PC-9 (cell line): ENCODE measurements at regions not wholly inside any gene's neighbourhood (a gene's known extent, or its start where the extent isn't known, plus 50 kb on each side); places are given as distances from the start of the nearest gene placed in this dataset.

Experiments used
- BruUV-seq: library from RNA; stranded (reverse); fragments of 400-500 nt; replicated peaks from 2 replicates; lab custom pipeline; 2021; lab: Mats Ljungman, UMichigan
- CTCF ChIA-PET: fragments of 300-600 bp; sonication (Branson Sonifier 250); formaldehyde crosslinking; loops from one replicate; lab custom pipeline; 2022; ENCODE audit warnings: antibody characterized with exemption; lab: Charles Lee
- POLR2A ChIA-PET: fragments of 300-600 bp; sonication (Branson Sonifier 250); formaldehyde crosslinking; loops from one replicate; lab custom pipeline; 2022; ENCODE audit warnings: antibody characterized with exemption; ENCODE audit not compliant: unreplicated experiment; lab: Charles Lee
- DNase-seq, 2 experiments: peaks; one replicate each; pipeline versions ENCODE4 v3.0.0 to v3.0.0-alpha.2; 2015 to 2022; ENCODE audit warnings: mixed read lengths in 1 of 2
- H2AFZ ChIP-seq: fragments of 200-600 bp; sonication (generic); 2 replicates; pipeline ENCODE4 v1.8.1; 2017; ENCODE audit warnings: antibody characterized with exemption
- H3F3A ChIP-seq: fragments of 200-600 bp; sonication (generic); 2 replicates; pipeline ENCODE4 v1.8.1; 2017; ENCODE audit warnings: antibody characterized with exemption, mild to moderate bottlenecking, low read depth; ENCODE audit not compliant: insufficient read depth
- H3K27ac ChIP-seq: fragments of 200-600 bp; sonication (generic); 2 replicates; pipeline ENCODE4 v1.6.1; 2016; ENCODE audit warnings: mixed run types
- H3K27me3 ChIP-seq: fragments of 200-600 bp; sonication (generic); 2 replicates; pipeline ENCODE4 v1.6.1; 2016; ENCODE audit warnings: low read depth, mixed run types; ENCODE audit not compliant: insufficient read depth
- H3K36me3 ChIP-seq: fragments of 200-600 bp; sonication (generic); 2 replicates; pipeline ENCODE4 v1.6.1; 2016; ENCODE audit warnings: low read depth, mixed run types
- H3K4me1 ChIP-seq: fragments of 200-600 bp; sonication (generic); replicated peaks from 2 replicates; pipeline ENCODE4 v1.6.1; 2016; ENCODE audit warnings: mixed run types; ENCODE audit not compliant: insufficient read depth
- H3K4me2 ChIP-seq: fragments of 200-600 bp; sonication (generic); 2 replicates; pipeline ENCODE4 v1.6.1; 2017; ENCODE audit warnings: mixed run types
- H3K4me3 ChIP-seq: fragments of 200-600 bp; sonication (generic); 2 replicates; pipeline ENCODE4 v1.6.1; 2016; ENCODE audit warnings: mixed run types
- H3K79me2 ChIP-seq: fragments of 200-600 bp; sonication (generic); 2 replicates; pipeline ENCODE4 v1.6.1; 2017; ENCODE audit warnings: low read depth, mixed run types
- H3K9me2 ChIP-seq: fragments of 200-600 bp; sonication (generic); 2 replicates; pipeline ENCODE4 v1.8.1; 2017; ENCODE audit warnings: mild to moderate bottlenecking; ENCODE audit not compliant: insufficient read depth
- H3K9me3 ChIP-seq: fragments of 200-600 bp; sonication (generic); 2 replicates; pipeline ENCODE4 v1.8.1; 2016; ENCODE audit warnings: low read depth; ENCODE audit not compliant: insufficient read depth
- H4K20me1 ChIP-seq: fragments of 200-600 bp; sonication (generic); 2 replicates; pipeline ENCODE4 v1.8.1; 2017; ENCODE audit not compliant: insufficient read depth
- CTCF ChIP-seq: fragments of 200-600 bp; sonication (generic); conservative IDR thresholded peaks from 2 replicates; pipeline ENCODE4 v1.6.1; 2017; ENCODE audit warnings: mixed run types, antibody characterized with exemption, mild to moderate bottlenecking, moderate library complexity
- EZH2 ChIP-seq: fragments of 200-600 bp; sonication (generic); IDR thresholded peaks from 2 replicates; pipeline ENCODE4 v1.8.0; 2017; ENCODE audit warnings: antibody characterized with exemption, low read depth
- intact Hi-C: fragments of 100-400 bp; cut with micrococcal nuclease; formaldehyde crosslinking; loops from one replicate; pipeline ENCODE4 v1.10.0; 2022; ENCODE audit not compliant: unreplicated experiment

DNA sequence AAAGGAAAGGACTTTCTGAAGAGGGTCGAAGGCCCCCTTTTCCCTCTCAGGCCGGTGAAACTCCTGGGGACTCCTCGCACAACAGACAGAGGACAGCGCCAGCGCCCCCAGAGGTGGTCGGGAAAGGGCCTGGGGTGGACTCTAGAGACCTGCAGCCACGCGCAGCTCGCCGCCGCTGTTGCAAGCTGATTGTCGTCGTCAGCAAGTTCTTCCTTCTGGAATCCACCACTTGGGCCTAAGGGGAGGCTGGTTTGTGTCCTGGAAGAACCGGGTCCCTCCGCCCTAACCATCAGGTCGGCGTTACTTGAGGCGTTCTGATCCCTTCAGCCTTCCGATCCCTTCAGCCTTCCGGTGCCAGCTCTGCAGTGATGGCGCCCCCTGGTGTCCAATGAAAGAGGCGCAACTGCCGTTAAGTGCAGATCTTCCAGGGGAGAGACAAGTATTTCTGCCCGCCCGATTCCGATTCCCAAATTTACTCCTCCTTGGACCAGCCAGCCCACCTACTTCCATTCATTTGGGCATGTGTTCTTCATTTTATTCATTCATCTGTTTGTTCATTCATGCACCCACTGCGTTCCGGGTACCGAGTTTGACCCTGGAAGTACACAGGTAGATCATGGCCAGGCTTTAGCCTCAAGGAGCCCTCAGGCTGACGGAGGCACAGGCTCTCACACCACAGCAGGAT lies 77.2 kb upstream of the SLC6A11 start:
- Histone ChIP-seq H3K4me3 (no peak overlapping the region), H3K9me3 (no peaks in the 10 kb centered on the region; the same call in 1 of the 2 replicates), H3K4me1 (no peaks in the 10 kb centered on the region), H2AFZ (no peak overlapping the region), H3K79me2 (no peaks in the 10 kb centered on the region), H3F3A (no peaks in the 10 kb centered on the region), H3K4me2 (no peak overlapping the region), H3K9me2 (no peaks in the 10 kb centered on the region), H3K27me3 (peaks cover 62% of the 10 kb centered on the region), H4K20me1 (no peaks in the 10 kb centered on the region), H3K36me3 (no peaks in the 10 kb centered on the region), H3K27ac (no peak overlapping the region)
- DNase-seq, result peak in 1 of 2 experiments; percentile 54
- no TSS peak for BruUV-seq
- POLR2A ChIA-PET, result no interaction called here
- CTCF ChIA-PET, result interaction anchor here (0.6 kb wide), 1 partner anchor 319 kb away, joined by 5 read pairs; no protein-coding TSS in a partner anchor
- peak; percentile 89 for TF ChIP-seq CTCF
- no peak for TF ChIP-seq EZH2
- intact Hi-C loops, result loop anchor here (2.0 to 10.0 kb wide), 4 partner anchors 322 to 1387 kb away; no protein-coding TSS in a partner anchor

DNA sequence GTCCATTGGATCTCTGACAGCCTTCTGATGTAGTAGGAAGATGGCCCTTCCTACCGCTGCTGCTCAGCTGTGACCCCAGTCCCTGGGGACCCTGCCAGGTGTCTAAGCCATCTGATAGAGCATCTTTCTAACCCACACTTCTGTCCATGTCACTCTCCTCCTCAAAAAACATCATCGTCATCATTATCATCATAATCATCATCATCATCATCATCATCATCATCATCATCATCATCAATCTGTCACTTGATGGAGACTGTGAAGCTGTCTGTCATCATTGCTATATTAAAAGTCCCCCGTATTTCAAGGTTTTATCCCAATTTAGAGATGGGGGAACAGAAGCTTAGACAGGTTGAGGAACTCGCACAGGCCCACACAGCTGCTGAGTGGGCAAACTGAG lies 75.1 kb upstream of the SLC6A11 start:
- ChIA-PET CTCF (interaction anchor here (0.6 kb wide), 1 partner anchor 872 kb away, joined by 4 read pairs; no protein-coding TSS in a partner anchor), POLR2A (no interaction called here)
- Histone ChIP-seq H4K20me1 (no peaks in the 10 kb centered on the region), H3K27me3 (peaks cover 68% of the 10 kb centered on the region), H3K27ac (no peak overlapping the region), H3K9me2 (no peaks in the 10 kb centered on the region), H3K4me3 (no peak overlapping the region), H3K79me2 (no peaks in the 10 kb centered on the region), H3K9me3 (no peaks in the 10 kb centered on the region), H2AFZ (no peak overlapping the region), H3K4me1 (no peaks in the 10 kb centered on the region), H3F3A (no peaks in the 10 kb centered on the region), H3K4me2 (no peak overlapping the region), H3K36me3 (no peaks in the 10 kb centered on the region)
- BruUV-seq, result no TSS peak
- TF ChIP-seq EZH2, result no peak
- TF ChIP-seq CTCF, result no peak
- DNase-seq, result no peak
- intact Hi-C loops, result no loop called here

DNA sequence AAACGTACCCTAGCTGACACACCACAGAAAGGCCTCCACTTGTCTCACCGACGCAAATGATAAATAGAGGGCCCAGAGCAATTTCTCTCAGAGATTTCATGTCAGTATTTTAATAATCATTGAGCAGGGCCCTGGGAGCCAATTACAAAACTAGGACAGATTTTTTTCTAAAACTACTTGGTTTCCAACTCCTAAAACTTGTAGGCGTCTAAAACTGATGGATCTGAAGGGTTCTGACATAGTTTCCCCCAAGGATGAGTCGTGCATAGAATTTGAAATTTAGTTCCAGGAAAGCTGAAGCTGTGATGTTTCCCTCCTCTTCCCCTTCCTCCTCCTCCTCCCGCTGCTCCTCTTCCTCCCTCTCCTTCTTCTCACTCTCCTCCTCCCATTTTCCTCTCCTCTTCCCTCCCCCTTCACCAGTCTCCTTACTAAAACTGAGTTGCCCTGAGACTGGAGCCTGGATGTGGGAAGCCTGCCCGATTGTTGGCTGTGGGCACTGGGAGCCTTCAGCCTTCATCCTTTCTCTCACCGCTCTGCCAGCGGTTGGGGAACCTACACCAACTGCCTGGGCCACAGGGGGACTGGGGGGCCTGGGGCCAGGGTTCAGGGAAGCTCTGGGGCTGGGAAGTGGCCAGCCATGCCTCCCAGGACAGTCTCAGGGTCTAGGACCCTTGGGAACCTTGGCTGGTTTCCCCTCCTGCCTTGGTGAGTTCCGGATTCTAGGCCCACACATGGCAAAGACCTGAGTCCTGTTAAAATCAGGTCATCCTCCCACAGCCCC lies 73.9 kb upstream of the SLC6A11 start:
- H2AFZ ChIP-seq, result no peak overlapping the region
- no TSS peak for BruUV-seq
- no peaks in the 10 kb centered on the region for H3K79me2 ChIP-seq
- H4K20me1 ChIP-seq, result no peaks in the 10 kb centered on the region
- H3K36me3 ChIP-seq, result no peaks in the 10 kb centered on the region
- peaks cover 70% of the 10 kb centered on the region for H3K27me3 ChIP-seq
- no peaks in the 10 kb centered on the region for H3K9me2 ChIP-seq
- H3K27ac ChIP-seq, result no peak overlapping the region
- no peak for TF ChIP-seq CTCF
- TF ChIP-seq EZH2, result no peak
- H3K4me1 ChIP-seq, result no peaks in the 10 kb centered on the region
- no peak overlapping the region for H3K4me3 ChIP-seq
- intact Hi-C loops, result no loop called here
- no peak overlapping the region for H3K4me2 ChIP-seq
- DNase-seq, result no peak
- no peaks in the 10 kb centered on the region for H3F3A ChIP-seq
- CTCF ChIA-PET, result interaction anchor here (0.6 kb wide), 1 partner anchor 226 kb away, joined by 5 read pairs; no protein-coding TSS in a partner anchor
- H3K9me3 ChIP-seq, result no peaks in the 10 kb centered on the region
- POLR2A ChIA-PET, result no interaction called here
